PC-3 (cell line): ENCODE measurements at regions not wholly inside any gene's neighbourhood (a gene's known extent, or its start where the extent isn't known, plus 50 kb on each side); places are given as distances from the start of the nearest gene placed in this dataset.

Experiments
- CTCF ChIP-seq: fragments of 300-600 bp; sonication (generic); conservative IDR thresholded peaks from 2 replicates; pipeline ENCODE4 v1.5.1; 2017; ENCODE audit warnings: antibody characterized with exemption, low read depth, mild to moderate bottlenecking, low read length
- EZH2 ChIP-seq: fragments of 300-600 bp; sonication (generic); IDR thresholded peaks from one replicate; pipeline ENCODE4 v1.6.1; 2017; ENCODE audit warnings: antibody characterized with exemption, mild to moderate bottlenecking, low read length; ENCODE audit not compliant: unreplicated experiment
- EZH2phosphoT487 ChIP-seq: fragments of 300-600 bp; sonication (generic); IDR thresholded peaks from 2 replicates; pipeline ENCODE4 v1.6.1; 2018; ENCODE audit warnings: mild to moderate bottlenecking, antibody characterized with exemption, low read length, borderline replicate concordance

GRCh38 chr15:35958021-35958420 lies 412.1 kb upstream of the DPH6 start:
- no peak for TF ChIP-seq CTCF
- no peak for TF ChIP-seq EZH2
- no peak for TF ChIP-seq EZH2phosphoT487
